Dedifferentiated amniotic fluid mesenchymal stem cell (primary cell): ENCODE measurements at regions not wholly inside any gene's neighbourhood (a gene's known extent, or its start where the extent isn't known, plus 50 kb on each side); places are given as distances from the start of the nearest gene placed in this dataset.
"Not testable (repeated sequence)": the region's sequence is repeated elsewhere in the genome, so short reads cannot be mapped to it uniquely, and the experiment has no call there.

ENCODE experiments used
- DNase-seq: peaks from one replicate; pipeline ENCODE4 v3.0.0-alpha.2; 2016; ENCODE audit errors: extremely low spot score

GRCh38 chr7:119935418-119936025 is 337.5 kb upstream of the KCND2 start:
- DNase-seq, result peak; percentile 65

DNA sequence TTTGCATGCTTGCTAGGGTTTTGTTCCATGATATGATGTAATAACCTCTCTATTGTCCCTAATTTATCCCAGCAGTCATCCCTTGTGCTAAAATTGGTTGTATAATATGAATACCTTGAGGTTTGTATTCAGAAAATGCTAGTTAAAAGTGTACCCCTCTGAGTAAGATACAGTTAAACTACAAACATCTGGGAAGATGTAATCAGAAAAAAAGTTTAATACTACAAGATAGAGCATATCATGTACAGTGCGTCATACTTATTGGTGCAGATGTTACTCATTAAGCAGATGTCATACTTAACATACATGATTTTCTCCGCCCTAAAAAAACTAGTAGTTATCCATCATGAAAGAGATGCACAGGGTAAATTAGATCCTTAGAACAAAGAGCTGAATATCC is 336.1 kb upstream of the KCND2 start:
- no peak for DNase-seq

DNA sequence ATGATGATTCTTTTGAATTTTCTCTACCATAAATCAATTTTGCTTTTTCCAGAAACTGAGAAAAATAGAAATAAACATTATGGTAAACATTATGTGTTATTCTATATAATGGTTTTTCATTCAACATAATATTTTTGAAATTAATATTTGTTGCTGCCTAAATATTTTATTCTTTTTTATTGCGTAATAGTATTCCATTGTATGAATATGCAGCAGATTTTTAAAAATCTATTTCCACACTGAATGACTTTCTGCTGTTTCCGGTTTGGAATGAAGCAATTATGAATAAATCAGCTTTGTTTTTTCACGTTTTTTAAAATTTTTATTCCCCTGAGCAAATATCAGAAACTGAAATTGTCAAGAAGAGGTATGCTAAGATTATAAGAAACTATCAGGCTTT is 335.2 kb upstream of the KCND2 start:
- DNase-seq, result no peak

DNA sequence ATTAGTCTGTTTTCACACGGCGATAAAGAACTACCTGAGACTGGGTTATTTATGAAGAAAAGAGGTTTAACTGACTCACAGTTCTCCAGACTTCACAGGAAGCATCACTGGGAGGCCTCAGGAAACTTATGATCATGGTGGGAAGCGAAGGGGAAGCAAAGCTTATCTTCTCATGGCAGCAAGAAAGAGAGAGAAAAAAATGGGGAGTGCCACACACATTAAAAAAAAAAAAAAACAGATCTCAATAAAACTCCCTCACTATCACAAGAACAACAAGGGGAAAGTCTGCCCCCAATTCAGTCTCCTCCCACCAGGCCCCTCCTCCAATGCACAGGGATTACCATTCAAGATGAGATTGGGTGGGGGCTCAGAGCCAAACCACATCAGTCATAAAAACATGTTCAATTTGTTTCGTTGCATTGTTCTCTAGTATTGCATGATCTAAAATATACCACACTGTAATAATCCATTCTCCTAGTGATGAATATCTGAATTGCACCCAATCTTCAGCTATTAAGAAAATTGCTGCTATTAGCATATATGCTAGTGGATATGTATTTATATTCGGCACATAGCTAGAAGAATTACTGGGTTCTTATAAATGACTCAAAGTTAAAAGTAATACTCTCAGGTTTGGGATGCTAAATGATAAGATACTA is 328.9 kb upstream of the KCND2 start:
- DNase-seq, result no peak

DNA sequence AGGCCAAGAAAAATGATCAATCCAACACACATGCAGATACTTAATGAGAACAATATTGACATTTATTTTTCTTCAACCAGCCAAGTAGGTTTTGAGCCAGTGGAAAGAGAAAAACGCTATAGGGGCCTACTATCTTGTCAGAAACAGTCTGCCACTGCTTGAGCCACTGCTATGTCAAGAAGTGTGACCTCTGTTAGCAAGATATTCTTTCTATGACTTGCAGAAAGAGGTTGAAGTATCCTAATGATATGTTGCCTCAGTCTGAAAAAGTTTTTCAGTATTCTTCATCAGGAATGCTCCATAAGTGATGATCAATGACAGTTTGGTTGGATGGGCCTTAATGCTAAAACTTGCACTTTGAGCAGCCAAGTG is 328.4 kb upstream of the KCND2 start:
- no peak for DNase-seq

DNA sequence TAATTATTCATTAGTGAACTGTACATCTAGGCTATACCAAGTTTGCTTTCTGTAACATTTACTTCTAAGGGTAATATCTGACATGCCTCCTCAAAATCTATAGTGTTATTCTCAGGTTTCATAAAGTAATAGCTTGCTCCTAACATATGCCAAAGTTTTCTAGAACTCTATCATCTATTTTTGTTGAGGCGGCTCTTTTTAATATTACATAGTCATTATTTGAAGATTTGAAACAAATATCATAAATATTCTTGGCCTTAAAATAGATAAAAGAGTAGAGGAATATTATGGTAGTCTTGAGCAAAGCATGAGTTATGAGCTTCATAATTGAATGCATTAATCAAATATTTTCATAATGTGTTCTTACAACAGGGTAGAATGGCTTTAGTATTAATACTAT is 327.2 kb upstream of the KCND2 start:
- no peak for DNase-seq

GRCh38 chr7:119949053-119949452 is 323.9 kb upstream of the KCND2 start:
- DNase-seq, result no peak

- not testable (repeated sequence) for DNase-seq
These were observed 322.5 kb upstream of the KCND2 start for GRCh38 chr7:119950390-119951041.

GRCh38 chr7:119951614-119952013 is 321.4 kb upstream of the KCND2 start:
- DNase-seq, result not testable (repeated sequence)

- DNase-seq, result no peak
These were observed 315.6 kb upstream of the KCND2 start for GRCh38 chr7:119957335-119957734.

GRCh38 chr7:119959811-119960210 is 313.2 kb upstream of the KCND2 start:
- no peak for DNase-seq

DNA sequence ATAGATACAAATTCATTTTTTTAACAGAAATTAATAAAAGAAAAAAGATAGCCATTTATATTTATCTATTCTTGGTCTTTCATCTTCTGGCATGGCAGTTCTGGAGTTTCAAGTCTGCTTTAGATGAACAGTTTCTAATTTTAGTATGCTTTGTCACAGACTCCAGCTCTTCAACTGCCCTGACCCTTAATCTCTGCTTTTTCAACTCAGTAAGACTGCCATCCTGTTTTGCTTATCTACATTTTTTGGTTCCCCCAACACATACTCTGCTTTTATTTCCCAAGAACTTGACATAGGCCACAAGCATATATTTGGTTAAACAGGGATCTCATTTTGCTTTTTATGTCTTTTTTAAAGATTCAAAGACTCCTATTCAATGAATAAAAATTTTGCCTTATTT is 309.3 kb upstream of the KCND2 start:
- DNase-seq, result no peak

- DNase-seq, result no peak
These were observed 308.9 kb upstream of the KCND2 start for GRCh38 chr7:119964065-119964464.

DNA sequence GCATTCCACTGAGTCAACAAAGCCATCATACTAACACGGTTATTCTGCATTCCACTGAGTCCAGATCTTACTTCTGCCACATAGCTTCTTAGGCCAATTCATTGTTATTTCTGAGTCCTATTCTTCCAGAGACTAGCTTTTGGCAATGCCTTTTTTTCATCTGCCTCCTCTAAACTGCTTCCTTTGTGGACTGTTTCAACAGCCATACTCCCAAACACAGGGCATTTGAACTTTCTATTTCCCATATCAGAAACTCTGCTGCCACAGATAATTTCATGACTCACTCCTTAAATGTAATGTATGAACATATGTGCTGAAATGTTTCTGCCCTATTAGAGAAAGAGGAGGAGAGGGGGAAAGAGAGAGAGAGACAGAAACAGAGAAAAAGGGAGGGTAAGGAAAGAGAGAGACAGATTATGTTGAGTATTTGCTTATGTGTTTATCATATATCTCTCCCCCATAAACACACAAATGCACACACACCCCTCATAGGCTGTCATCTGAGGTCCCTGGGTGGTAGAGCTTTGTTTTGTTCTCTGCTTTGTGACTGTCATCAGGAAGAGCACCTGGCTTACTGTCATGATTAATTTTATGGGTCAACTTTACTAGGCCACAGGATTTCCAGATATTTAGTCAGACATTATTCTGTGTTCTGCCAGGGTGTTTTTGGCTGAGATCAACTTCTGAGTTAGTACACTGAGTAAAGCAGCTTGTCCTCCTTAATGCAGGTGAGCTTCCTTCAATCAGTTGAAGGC is 308.0 kb upstream of the KCND2 start:
- no peak for DNase-seq

GRCh38 chr7:119967221-119967620 is 305.8 kb upstream of the KCND2 start:
- no peak for DNase-seq

DNA sequence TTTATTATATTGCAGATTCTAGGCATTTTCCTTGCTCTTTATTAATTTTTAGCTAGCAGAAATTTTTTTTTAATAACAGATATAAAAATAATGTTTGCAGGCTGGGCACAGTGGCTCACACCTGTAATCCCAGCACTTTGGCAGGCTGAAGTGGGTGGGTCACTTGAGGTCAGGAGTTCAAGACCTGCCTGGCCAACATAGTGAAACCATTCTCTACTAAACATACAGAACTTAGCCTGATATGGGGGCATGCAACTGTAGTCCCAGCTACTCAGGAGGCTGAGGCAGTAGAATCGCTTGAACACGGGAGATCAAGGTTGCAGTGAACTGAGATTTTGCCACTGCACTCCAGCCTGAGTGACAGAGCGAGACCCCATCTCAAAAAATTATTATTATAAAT is 304.6 kb upstream of the KCND2 start:
- not testable (repeated sequence) for DNase-seq

- DNase-seq, result no peak
These were observed 303.9 kb upstream of the KCND2 start for GRCh38 chr7:119969054-119969453.

GRCh38 chr7:119969763-119970162 is 303.2 kb upstream of the KCND2 start:
- DNase-seq, result no peak

- DNase-seq, result no peak
These were observed 298.0 kb upstream of the KCND2 start for GRCh38 chr7:119974972-119975371.

DNA sequence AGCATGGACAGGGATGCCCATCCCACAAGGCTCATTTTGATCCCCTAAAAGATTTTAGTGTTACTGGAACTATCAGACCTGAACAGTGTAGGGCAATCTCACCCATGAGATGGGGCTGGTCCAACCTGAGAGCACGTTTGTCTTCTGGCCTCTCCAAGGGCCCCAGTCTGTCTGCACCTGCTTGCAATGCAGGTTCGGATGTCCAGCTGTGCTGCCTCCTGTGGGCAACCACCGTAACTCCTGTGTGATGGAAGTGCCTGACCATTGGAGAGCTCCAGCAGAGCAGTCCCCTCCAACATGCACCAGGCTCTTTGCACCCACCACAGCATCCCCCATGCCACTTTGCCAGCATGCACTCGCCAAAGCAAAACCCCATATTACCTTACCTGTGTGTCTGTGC is 290.1 kb upstream of the KCND2 start:
- DNase-seq, result no peak

- no peak for DNase-seq
These were observed 289.5 kb upstream of the KCND2 start for GRCh38 chr7:119983468-119983867.

GRCh38 chr7:119984247-119984646 is 288.7 kb upstream of the KCND2 start:
- no peak for DNase-seq

DNA sequence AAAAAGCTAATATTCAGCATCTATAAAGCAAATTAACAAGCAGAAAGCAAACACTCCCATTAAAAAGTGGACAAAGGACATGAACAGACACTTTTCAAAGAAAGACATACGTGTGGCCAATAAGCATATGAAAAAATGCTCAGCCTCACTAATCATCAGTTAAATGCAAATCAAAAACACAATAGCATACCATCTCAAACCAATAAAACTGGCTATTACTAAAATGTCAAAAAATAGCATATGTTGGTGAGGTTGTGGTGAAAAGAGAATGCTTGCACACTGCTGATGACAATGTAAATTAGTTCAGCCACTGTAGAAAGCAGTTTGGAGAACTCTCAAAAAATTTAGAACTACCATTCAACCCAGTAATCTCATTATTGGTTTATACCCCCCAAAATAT is 284.6 kb upstream of the KCND2 start:
- DNase-seq, result no peak
